ENCODE measurements at regions not wholly inside any gene's neighbourhood (a gene's known extent, or its start where the extent isn't known, plus 50 kb on each side); places are given as distances from the start of the nearest gene placed in this dataset.

DNA sequence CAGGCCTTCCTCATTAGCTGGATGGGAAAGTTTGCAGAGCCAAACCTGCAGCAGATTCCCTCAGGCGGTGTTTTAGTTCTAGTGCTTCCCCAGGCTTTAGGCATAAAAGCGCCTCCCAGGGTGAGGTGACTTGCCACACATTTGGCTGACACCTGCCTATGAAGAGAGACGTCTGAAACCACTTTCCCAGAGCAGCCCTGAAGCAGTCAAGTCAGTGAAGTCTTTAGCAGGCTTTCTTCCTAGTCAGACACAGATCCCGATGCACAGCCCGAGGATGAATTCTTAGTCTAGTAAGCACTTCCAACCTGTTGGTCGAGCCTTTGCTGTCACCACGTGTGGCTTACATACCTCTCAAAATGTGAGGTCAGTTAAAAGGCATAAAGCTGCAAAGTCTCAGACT lies 484.1 kb downstream of the SMARCA1 start:
- no peak for DNase-seq (ENCODE audit: low read depth)
- no peak overlapping the region for H3K4me3 ChIP-seq (ENCODE audit: control insufficient read depth, low read depth, low read length)
- TF ChIP-seq, protein P1, sequence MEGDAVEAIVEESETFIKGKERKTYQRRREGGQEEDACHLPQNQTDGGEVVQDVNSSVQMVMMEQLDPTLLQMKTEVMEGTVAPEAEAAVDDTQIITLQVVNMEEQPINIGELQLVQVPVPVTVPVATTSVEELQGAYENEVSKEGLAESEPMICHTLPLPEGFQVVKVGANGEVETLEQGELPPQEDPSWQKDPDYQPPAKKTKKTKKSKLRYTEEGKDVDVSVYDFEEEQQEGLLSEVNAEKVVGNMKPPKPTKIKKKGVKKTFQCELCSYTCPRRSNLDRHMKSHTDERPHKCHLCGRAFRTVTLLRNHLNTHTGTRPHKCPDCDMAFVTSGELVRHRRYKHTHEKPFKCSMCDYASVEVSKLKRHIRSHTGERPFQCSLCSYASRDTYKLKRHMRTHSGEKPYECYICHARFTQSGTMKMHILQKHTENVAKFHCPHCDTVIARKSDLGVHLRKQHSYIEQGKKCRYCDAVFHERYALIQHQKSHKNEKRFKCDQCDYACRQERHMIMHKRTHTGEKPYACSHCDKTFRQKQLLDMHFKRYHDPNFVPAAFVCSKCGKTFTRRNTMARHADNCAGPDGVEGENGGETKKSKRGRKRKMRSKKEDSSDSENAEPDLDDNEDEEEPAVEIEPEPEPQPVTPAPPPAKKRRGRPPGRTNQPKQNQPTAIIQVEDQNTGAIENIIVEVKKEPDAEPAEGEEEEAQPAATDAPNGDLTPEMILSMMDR (conservative IDR thresholded peaks at IDR 0.05; ENCODE audit: control insufficient read depth, insufficient read depth, low read depth, low read length), result no peak

DNA sequence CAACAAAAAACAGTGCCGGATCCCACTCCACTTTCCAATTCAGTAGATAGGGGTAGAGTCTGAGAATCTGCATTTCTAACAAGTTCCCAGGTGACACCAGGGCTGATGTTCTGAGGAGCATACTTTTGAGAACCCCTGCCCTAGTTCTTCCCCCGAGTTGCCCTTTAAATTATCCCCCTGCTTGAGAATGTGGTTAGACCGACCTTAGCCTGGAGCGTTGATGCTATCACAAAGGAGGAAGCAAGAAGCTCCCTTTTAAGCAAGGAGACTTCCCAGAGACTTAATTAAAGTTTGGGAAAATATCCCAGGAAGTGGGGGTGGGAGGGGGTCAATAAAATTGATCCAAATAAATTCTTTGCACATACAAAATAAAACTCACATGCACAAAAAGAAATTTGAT lies 485.9 kb downstream of the SMARCA1 start:
- TF ChIP-seq, protein P1 (conservative IDR thresholded peaks at IDR 0.05; ENCODE audit: control insufficient read depth, insufficient read depth, low read depth, low read length), result no peak
- DNase-seq (ENCODE audit: low read depth), result no peak
- H3K4me3 ChIP-seq (ENCODE audit: control insufficient read depth, low read depth, low read length), result no peak overlapping the region

DNA sequence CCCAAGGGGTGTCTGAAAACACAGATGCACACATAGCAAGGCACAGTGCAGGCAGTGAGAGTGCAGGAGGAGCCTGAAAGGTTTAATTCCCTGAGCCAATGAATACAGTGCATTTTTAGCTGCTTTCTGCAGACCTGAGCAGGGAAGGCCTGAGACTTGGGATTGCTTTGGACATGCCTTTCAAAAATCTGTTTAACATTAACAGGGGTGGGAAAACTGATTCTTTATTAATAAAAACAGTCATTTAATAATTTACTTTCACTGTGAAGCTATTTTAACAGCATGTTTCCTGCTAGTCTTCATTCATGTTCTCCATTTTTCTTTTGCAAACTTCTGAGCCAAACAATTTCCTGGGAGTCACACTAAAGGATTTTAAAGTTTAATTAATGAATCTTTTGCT lies 488.1 kb downstream of the SMARCA1 start:
- DNase-seq (ENCODE audit: low read depth), result no peak
- no peak overlapping the region for H3K4me3 ChIP-seq (ENCODE audit: control insufficient read depth, low read depth, low read length)
- TF ChIP-seq, protein P1 (conservative IDR thresholded peaks at IDR 0.05; ENCODE audit: control insufficient read depth, insufficient read depth, low read depth, low read length), result no peak

DNA sequence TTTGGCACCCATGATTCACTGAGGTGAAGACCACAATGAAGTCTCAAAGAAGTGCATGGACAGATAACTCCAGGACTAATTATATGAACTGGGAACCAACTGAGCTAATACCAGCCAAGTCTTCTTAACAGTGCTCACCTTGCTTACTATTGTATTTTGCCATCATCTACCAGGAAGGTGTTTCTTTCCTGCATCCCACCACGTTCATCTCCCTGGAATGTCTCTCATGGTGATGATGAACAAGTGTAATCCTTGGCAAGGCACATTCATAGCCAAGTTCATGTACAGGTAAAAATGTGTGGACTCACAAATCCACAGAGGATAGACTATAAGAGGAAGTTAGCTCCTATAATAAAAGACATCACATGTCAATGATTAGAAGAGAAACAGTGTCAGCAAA lies 489.1 kb downstream of the SMARCA1 start:
- TF ChIP-seq, protein P1 (conservative IDR thresholded peaks at IDR 0.05; ENCODE audit: control insufficient read depth, insufficient read depth, low read depth, low read length), result no peak
- no peak overlapping the region for H3K4me3 ChIP-seq (ENCODE audit: control insufficient read depth, low read depth, low read length)
- DNase-seq (ENCODE audit: low read depth), result no peak

DNA sequence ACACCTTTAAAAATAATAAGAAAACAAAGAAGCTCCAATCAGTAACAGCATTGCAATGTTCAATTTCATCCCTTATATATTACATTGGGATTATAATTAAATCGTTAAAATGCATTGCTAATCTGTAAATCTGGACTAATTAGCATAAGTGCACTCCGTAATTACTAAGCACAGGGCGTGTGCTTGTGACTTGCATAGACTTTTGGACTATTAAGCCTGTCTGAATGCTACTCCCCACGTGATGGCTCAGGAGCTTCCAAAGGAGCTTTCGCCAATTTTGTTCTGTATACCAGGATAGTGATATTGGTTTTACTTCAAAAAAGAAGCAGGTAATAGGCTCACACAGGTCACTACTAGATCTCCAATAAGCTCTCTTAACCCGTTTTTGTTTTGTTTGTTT lies 497.1 kb downstream of the SMARCA1 start:
- DNase-seq (ENCODE audit: low read depth), result no peak
- no peak overlapping the region for H3K4me3 ChIP-seq (ENCODE audit: control insufficient read depth, low read depth, low read length)
- TF ChIP-seq, protein P1 (conservative IDR thresholded peaks at IDR 0.05; ENCODE audit: control insufficient read depth, insufficient read depth, low read depth, low read length), result no peak

DNA sequence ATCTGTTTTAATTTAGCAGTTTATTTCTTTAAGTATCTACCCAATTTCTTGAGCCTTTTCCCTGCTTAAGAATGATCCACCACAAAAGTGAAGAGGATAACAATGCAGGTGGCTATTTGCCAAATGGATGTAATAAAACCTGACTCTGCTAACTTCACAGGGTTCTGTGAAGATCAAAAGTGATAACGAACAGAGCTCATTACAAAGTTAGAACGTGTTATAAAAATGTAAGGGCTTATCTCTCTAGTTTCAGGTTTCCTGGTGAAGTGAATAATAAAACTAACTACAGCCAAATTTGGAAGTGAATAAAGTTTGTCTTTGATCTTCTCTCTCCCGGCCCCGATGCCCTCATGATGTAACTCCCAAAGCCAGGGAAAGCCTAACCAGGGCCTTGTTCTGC lies 497.9 kb downstream of the SMARCA1 start:
- no peak for DNase-seq (ENCODE audit: low read depth)
- no peak overlapping the region for H3K4me3 ChIP-seq (ENCODE audit: control insufficient read depth, low read depth, low read length)
- TF ChIP-seq, protein P1 (conservative IDR thresholded peaks at IDR 0.05; ENCODE audit: control insufficient read depth, insufficient read depth, low read depth, low read length), result no peak

DNA sequence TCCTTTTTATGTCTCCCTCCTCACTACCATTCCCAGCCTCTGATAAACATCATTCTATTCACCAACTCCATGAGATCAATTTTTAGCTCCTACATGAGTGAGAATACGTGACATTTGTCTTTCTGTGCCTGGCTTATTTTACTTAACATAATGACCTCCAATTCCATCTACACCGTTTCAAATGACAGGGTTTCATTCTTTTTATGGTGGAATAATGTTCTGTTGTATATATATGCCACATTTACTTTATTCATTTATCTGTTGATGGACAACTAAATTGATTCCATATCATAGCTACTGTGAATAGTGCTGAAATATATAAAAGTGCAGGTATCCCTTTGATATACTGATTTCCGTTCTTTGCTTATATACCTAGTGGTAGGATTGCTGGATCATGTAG lies 503.9 kb downstream of the SMARCA1 start:
- TF ChIP-seq, protein P1 (conservative IDR thresholded peaks at IDR 0.05; ENCODE audit: control insufficient read depth, insufficient read depth, low read depth, low read length), result no peak
- no peak for DNase-seq (ENCODE audit: low read depth)
- no peak overlapping the region for H3K4me3 ChIP-seq (ENCODE audit: control insufficient read depth, low read depth, low read length)

Data from fibroblast of mammary gland (primary cell).